ENCODE measurements at regions not wholly inside any gene's neighbourhood (a gene's known extent, or its start where the extent isn't known, plus 50 kb on each side); places are given as distances from the start of the nearest gene placed in this dataset.

DNA sequence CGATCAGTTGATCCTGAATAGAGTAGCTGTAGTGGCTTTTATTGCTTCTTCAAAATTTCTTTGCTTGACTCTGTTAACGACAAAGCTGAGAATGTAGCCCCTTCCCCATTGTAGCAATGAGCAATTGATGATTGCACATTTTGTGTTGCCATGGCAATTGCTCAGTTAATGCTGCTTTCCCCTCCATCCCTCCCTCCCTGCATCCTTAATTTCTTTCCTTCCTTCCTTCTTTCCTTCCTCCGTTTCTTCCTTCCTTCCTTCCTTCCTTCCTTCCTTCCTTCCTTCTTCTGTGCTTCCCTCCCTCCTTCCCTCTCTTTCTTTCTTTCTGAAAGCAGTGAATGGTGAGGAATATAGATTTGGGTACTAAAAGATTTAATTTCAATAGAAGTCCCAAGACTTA is 557.3 kb upstream of the MAP3K7 start:
- Histone ChIP-seq H3K4me3 (ENCODE audit: low read length) (no peak overlapping the region), H3K27ac (ENCODE audit: low read length) (no peak overlapping the region), H3K27me3 (ENCODE audit: control insufficient read depth, insufficient read depth, low read length) (no peaks in the 10 kb centered on the region), H3K9me3 (ENCODE audit: control insufficient read depth, insufficient read depth, low read length) (no peaks in the 10 kb centered on the region), H3K4me1 (ENCODE audit: control insufficient read depth, insufficient read depth, low read length) (no peaks in the 10 kb centered on the region), H3K36me3 (ENCODE audit: control insufficient read depth, insufficient read depth, low read length) (no peaks in the 10 kb centered on the region)
- no CpG with 5 or more reads among the region's 3 CpGs for WGBS (ENCODE audit: insufficient coverage, insufficient read length)
- no peak for DNase-seq (ENCODE audit: low read depth, low spot score)

DNA sequence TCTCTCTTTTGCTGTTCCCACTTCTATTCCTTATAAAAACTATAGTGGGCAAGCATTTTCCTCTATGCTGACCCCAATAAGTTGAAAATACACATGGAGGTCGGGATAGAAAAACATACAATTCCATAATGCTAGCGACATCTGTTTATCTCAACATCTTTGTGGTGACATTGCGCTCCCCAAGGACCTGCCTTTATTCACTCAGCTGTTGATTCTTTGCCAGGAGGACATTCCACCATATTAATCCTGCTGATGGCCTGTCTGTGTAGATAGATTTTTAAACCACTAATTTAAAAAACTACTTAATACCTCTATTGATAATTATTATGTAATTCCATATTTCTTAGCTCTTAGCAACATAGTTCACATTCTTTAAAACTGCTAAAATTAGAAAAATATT is 555.3 kb upstream of the MAP3K7 start:
- H3K4me1 ChIP-seq (ENCODE audit: control insufficient read depth, insufficient read depth, low read length), result no peaks in the 10 kb centered on the region
- no peaks in the 10 kb centered on the region for H3K27me3 ChIP-seq (ENCODE audit: control insufficient read depth, insufficient read depth, low read length)
- no peak overlapping the region for H3K4me3 ChIP-seq (ENCODE audit: low read length)
- WGBS (ENCODE audit: insufficient coverage, insufficient read length), result no CpG with 5 or more reads among the region's 3 CpGs
- no peaks in the 10 kb centered on the region for H3K9me3 ChIP-seq (ENCODE audit: control insufficient read depth, insufficient read depth, low read length)
- H3K27ac ChIP-seq (ENCODE audit: low read length), result no peak overlapping the region
- no peak for DNase-seq (ENCODE audit: low read depth, low spot score)
- no peaks in the 10 kb centered on the region for H3K36me3 ChIP-seq (ENCODE audit: control insufficient read depth, insufficient read depth, low read length)

DNA sequence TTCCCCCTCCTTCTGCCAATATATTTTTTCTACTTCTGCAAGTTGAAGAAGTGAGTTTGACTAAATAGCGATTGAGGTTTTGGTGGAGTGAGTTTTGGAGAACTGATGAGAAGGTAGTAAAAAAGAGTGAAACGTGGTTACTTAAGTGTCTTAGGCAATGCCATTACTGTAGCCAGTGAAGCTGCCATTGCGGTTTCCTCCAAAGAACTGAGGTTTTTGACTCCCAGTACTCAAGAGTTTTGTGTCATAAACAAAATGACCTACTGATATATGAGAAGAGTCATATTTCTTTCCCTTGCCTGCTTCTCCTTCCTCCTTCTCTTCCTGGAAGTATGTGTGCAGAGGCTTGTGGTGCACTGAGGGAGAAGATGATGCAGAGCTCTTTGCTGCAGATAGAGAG is 554.5 kb upstream of the MAP3K7 start:
- no peak overlapping the region for H3K4me3 ChIP-seq (ENCODE audit: low read length)
- no peak overlapping the region for H3K27ac ChIP-seq (ENCODE audit: low read length)
- WGBS (ENCODE audit: insufficient coverage, insufficient read length), result 100% methylated on average over 2 of the region's 3 CpGs
- H3K9me3 ChIP-seq (ENCODE audit: control insufficient read depth, insufficient read depth, low read length), result no peaks in the 10 kb centered on the region
- H3K4me1 ChIP-seq (ENCODE audit: control insufficient read depth, insufficient read depth, low read length), result no peaks in the 10 kb centered on the region
- no peaks in the 10 kb centered on the region for H3K27me3 ChIP-seq (ENCODE audit: control insufficient read depth, insufficient read depth, low read length)
- no peaks in the 10 kb centered on the region for H3K36me3 ChIP-seq (ENCODE audit: control insufficient read depth, insufficient read depth, low read length)
- DNase-seq (ENCODE audit: low read depth, low spot score), result no peak

DNA sequence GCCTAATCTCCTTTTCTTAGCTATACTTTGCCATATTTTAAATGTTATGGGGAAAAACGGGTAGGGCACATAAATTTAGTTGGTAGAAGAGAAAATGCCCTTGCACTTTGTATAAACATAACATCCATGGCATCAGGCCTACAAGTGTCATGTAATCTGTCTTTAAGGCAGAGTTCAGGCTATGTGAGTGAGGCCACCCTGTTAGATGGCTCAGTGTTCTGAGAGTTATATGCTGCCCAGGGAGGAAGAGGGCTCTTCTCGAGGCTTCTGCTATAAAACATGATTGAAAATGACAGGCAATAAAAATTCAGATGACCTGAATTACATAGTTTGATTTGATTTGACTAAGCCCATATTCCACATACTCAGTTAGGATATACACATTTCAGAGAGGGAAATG is 553.6 kb upstream of the MAP3K7 start:
- H3K4me3 ChIP-seq (ENCODE audit: low read length), result no peak overlapping the region
- DNase-seq (ENCODE audit: low read depth, low spot score), result no peak
- H3K4me1 ChIP-seq (ENCODE audit: control insufficient read depth, insufficient read depth, low read length), result no peaks in the 10 kb centered on the region
- H3K9me3 ChIP-seq (ENCODE audit: control insufficient read depth, insufficient read depth, low read length), result no peaks in the 10 kb centered on the region
- H3K27me3 ChIP-seq (ENCODE audit: control insufficient read depth, insufficient read depth, low read length), result no peaks in the 10 kb centered on the region
- H3K27ac ChIP-seq (ENCODE audit: low read length), result no peak overlapping the region
- WGBS (ENCODE audit: insufficient coverage, insufficient read length), result no CpG with 5 or more reads among the region's 2 CpGs
- no peaks in the 10 kb centered on the region for H3K36me3 ChIP-seq (ENCODE audit: control insufficient read depth, insufficient read depth, low read length)

DNA sequence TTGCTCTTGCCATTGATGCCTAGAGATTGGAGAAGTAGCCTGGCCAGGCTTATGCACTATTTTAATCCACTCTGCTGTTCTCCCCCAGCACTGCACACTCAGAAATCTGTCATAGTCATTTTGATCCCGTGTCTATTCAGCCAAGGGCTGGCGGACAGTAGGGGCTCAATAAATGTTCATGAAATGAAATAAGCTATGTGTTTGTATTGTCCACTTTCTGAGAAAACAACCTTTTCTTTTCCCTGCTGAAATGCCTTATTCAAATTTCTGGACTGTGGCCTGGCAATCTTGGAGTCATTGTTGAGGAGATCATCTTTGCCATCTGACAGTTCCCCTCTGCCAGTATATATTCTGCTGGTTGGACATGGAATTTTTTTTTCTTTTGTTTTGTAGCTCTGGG is 550.4 kb upstream of the MAP3K7 start:
- no peaks in the 10 kb centered on the region for H3K4me1 ChIP-seq (ENCODE audit: control insufficient read depth, insufficient read depth, low read length)
- H3K27me3 ChIP-seq (ENCODE audit: control insufficient read depth, insufficient read depth, low read length), result no peaks in the 10 kb centered on the region
- no peaks in the 10 kb centered on the region for H3K36me3 ChIP-seq (ENCODE audit: control insufficient read depth, insufficient read depth, low read length)
- no CpG with 5 or more reads among the region's 2 CpGs for WGBS (ENCODE audit: insufficient coverage, insufficient read length)
- no peaks in the 10 kb centered on the region for H3K9me3 ChIP-seq (ENCODE audit: control insufficient read depth, insufficient read depth, low read length)
- H3K4me3 ChIP-seq (ENCODE audit: low read length), result no peak overlapping the region
- DNase-seq (ENCODE audit: low read depth, low spot score), result no peak
- no peak overlapping the region for H3K27ac ChIP-seq (ENCODE audit: low read length)

DNA sequence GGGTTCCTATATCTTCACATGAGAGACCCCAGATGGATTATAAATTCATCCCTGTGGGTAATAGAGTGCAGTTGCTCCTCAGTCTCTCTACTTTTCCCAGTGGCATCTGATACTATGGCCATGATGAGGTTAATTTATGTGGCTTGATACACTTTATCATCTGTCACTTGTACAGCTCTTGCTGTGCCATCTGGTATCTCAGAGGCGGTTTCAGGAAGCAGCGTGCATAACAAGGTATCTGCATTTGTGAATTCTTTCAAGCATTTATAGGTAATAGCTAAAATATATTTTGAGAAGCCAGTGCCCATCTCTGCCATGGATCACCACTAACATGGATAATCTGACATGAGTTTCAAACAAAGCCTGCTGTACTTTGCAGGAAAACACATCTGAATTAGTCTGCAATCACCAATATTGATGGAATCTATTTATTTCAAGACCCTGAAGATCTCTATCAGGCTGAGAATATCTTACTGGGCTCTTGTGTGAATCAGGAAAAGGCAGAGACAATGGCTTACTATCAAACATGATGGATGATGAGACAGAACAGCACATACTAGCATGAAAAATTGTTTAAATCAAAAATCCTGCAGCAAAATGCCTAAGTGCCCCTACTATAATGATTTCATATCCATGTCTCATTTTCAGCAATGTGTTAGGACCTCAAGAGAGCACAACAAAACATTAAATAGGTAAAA is 548.7 kb upstream of the MAP3K7 start:
- Histone ChIP-seq H3K27me3 (ENCODE audit: control insufficient read depth, insufficient read depth, low read length) (no peaks in the 10 kb centered on the region), H3K4me3 (ENCODE audit: low read length) (no peak overlapping the region), H3K4me1 (ENCODE audit: control insufficient read depth, insufficient read depth, low read length) (no peaks in the 10 kb centered on the region), H3K36me3 (ENCODE audit: control insufficient read depth, insufficient read depth, low read length) (no peaks in the 10 kb centered on the region), H3K27ac (ENCODE audit: low read length) (no peak overlapping the region), H3K9me3 (ENCODE audit: control insufficient read depth, insufficient read depth, low read length) (no peaks in the 10 kb centered on the region)
- DNase-seq (ENCODE audit: low read depth, low spot score), result no peak
- no CpG with 5 or more reads among the region's 2 CpGs for WGBS (ENCODE audit: insufficient coverage, insufficient read length)

DNA sequence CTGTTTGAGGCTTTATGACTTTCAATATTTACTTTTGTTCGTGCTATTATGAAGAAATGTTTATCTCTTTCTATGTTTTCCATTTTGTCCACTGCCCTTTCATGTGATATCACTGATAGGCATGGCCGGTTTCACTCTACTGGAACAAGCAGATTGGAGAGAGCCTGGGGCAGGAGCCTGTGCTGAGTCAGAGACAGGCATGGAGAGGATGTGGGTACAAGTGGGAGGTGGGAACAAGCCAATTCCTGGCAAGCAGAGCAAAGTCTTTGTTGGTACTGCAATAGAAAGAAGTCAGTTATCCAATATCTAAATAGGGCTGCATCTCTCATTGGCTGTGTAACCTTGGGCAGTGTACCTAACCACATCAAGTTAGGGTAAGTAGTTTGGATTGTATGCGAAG is 545.6 kb upstream of the MAP3K7 start:
- Histone ChIP-seq H3K4me1 (ENCODE audit: control insufficient read depth, insufficient read depth, low read length) (no peaks in the 10 kb centered on the region), H3K36me3 (ENCODE audit: control insufficient read depth, insufficient read depth, low read length) (no peaks in the 10 kb centered on the region), H3K9me3 (ENCODE audit: control insufficient read depth, insufficient read depth, low read length) (no peaks in the 10 kb centered on the region), H3K27me3 (ENCODE audit: control insufficient read depth, insufficient read depth, low read length) (no peaks in the 10 kb centered on the region), H3K4me3 (ENCODE audit: low read length) (no peak overlapping the region), H3K27ac (ENCODE audit: low read length) (no peak overlapping the region)
- WGBS (ENCODE audit: insufficient coverage, insufficient read length), result no CpG with 5 or more reads among the region's 3 CpGs
- DNase-seq (ENCODE audit: low read depth, low spot score), result no peak

DNA sequence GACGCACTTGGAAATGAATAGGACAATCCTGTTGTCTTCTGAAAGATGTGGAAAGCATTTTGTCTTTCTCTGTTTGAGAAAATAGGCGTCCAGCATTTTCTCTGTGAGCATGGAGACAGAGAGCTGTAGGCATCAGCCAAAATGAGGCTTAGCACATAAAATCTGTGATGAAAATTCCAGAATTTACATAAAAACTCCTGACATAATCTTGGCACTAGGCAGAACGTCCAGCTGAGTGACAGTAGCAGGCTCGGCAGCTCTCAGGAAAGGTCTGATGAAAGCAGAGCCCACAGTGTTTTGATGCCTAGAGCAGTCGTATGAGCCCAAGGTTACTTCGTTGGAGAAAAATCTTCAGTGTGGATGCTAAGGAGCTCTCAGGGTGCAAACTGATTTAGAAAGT is 543.3 kb upstream of the MAP3K7 start:
- H3K36me3 ChIP-seq (ENCODE audit: control insufficient read depth, insufficient read depth, low read length), result no peaks in the 10 kb centered on the region
- no CpG with 5 or more reads among the region's 6 CpGs for WGBS (ENCODE audit: insufficient coverage, insufficient read length)
- no peaks in the 10 kb centered on the region for H3K4me1 ChIP-seq (ENCODE audit: control insufficient read depth, insufficient read depth, low read length)
- no peak for DNase-seq (ENCODE audit: low read depth, low spot score)
- H3K27ac ChIP-seq (ENCODE audit: low read length), result no peak overlapping the region
- H3K9me3 ChIP-seq (ENCODE audit: control insufficient read depth, insufficient read depth, low read length), result no peaks in the 10 kb centered on the region
- no peaks in the 10 kb centered on the region for H3K27me3 ChIP-seq (ENCODE audit: control insufficient read depth, insufficient read depth, low read length)
- no peak overlapping the region for H3K4me3 ChIP-seq (ENCODE audit: low read length)

DNA sequence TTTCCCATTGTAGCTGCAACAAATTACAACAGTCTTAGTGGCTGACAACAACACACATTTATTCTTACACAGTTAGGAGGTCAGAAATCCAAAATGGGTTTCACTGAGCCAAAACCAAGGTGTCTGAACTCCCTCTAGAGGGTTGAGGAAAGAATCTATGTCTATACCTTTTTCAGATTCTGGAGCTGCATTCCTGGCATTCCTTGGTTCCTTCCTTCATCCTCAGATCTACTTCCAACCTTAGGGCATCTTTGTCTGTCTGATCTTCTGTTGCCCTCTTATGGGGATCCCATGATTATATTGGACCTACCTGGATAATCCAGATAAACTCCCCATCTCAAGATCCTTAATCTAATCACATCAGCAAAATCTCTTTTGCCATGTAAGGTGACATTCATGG is 540.9 kb upstream of the MAP3K7 start:
- H3K27ac ChIP-seq (ENCODE audit: low read length), result no peak overlapping the region
- DNase-seq (ENCODE audit: low read depth, low spot score), result peak; percentile 7
- H3K9me3 ChIP-seq (ENCODE audit: control insufficient read depth, insufficient read depth, low read length), result no peaks in the 10 kb centered on the region
- no peaks in the 10 kb centered on the region for H3K27me3 ChIP-seq (ENCODE audit: control insufficient read depth, insufficient read depth, low read length)
- H3K4me3 ChIP-seq (ENCODE audit: low read length), result no peak overlapping the region
- no peaks in the 10 kb centered on the region for H3K4me1 ChIP-seq (ENCODE audit: control insufficient read depth, insufficient read depth, low read length)
- H3K36me3 ChIP-seq (ENCODE audit: control insufficient read depth, insufficient read depth, low read length), result no peaks in the 10 kb centered on the region

DNA sequence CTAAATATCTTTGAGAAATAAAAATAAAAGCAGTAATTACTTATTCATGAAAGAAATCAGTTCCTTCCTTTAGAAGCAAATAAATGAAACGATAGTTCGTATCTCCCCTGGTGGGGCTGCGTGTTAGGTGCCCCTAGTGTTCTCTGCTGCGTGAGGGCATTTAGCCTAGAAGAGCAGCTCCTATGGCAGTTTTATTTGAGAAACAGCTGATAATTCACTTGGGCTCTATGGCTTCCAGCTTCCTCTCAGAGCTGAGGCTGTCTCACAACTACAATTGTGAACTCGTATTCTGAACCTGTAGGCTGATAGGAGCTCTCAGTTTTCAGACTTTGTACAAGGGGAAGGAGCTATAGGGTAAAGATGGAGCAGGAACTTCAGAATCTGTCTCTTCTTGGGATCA is 540.0 kb upstream of the MAP3K7 start:
- Histone ChIP-seq H3K36me3 (ENCODE audit: control insufficient read depth, insufficient read depth, low read length) (no peaks in the 10 kb centered on the region), H3K27me3 (ENCODE audit: control insufficient read depth, insufficient read depth, low read length) (no peaks in the 10 kb centered on the region), H3K27ac (ENCODE audit: low read length) (no peak overlapping the region), H3K9me3 (ENCODE audit: control insufficient read depth, insufficient read depth, low read length) (no peaks in the 10 kb centered on the region), H3K4me3 (ENCODE audit: low read length) (no peak overlapping the region), H3K4me1 (ENCODE audit: control insufficient read depth, insufficient read depth, low read length) (no peaks in the 10 kb centered on the region)
- DNase-seq (ENCODE audit: low read depth, low spot score), result no peak
- WGBS (ENCODE audit: insufficient coverage, insufficient read length), result no CpG with 5 or more reads among the region's 5 CpGs

DNA sequence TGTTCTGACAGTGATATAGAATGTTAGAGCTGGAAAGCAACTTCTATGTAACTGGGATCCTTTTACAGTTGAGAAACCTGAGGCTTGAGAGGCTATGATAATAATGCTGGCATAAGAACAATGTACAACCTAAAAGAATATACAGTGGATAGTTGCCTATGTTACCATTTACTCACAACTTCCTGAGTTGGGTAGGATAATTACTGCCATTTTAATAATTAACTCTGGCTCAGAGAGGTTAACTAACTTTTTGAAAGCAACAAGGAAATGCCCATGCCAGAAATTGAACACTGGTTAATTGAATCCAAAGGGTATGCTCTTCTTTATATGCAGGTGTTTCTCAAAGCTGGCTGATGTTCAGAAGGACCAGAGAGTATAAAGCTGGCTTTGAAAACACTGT is 530.7 kb upstream of the MAP3K7 start:
- Histone ChIP-seq H3K27ac (ENCODE audit: low read length) (no peak overlapping the region), H3K4me1 (ENCODE audit: control insufficient read depth, insufficient read depth, low read length) (no peaks in the 10 kb centered on the region), H3K4me3 (ENCODE audit: low read length) (no peak overlapping the region), H3K27me3 (ENCODE audit: control insufficient read depth, insufficient read depth, low read length) (no peaks in the 10 kb centered on the region), H3K9me3 (ENCODE audit: control insufficient read depth, insufficient read depth, low read length) (no peaks in the 10 kb centered on the region), H3K36me3 (ENCODE audit: control insufficient read depth, insufficient read depth, low read length) (no peaks in the 10 kb centered on the region)
- no peak for DNase-seq (ENCODE audit: low read depth, low spot score)

Data from iPS DF 6.9 (cell line).